Activated T-cell treated with anti-CD3 and anti-CD28 coated beads, Interleukin-2, amount 50 U/mL, for 1 hour (primary cell): ENCODE measurements at regions not wholly inside any gene's neighbourhood (a gene's known extent, or its start where the extent isn't known, plus 50 kb on each side); places are given as distances from the start of the nearest gene placed in this dataset.

ENCODE experiments used
- DNase-seq: peaks from one replicate; pipeline ENCODE4 v3.0.0-alpha.2; 2020

GRCh38 chr14:103207388-103208072, 84.3 kb downstream of the TNFAIP2 start:
- no peak for DNase-seq

GRCh38 chr14:103209054-103209453, 85.8 kb downstream of the TNFAIP2 start:
- DNase-seq, result no peak

GRCh38 chr14:103209506-103209905, 86.2 kb downstream of the TNFAIP2 start:
- no peak for DNase-seq

- DNase-seq, result no peak
These were observed 90.1 kb downstream of the TNFAIP2 start for GRCh38 chr14:103213331-103213730.

GRCh38 chr14:103214461-103214958, 91.2 kb downstream of the TNFAIP2 start:
- DNase-seq, result no peak

GRCh38 chr14:103216399-103216798, 93.1 kb downstream of the TNFAIP2 start:
- no peak for DNase-seq

- no peak for DNase-seq
These were observed 93.6 kb downstream of the TNFAIP2 start for GRCh38 chr14:103216857-103217256.

GRCh38 chr14:103217538-103217937, 94.3 kb downstream of the TNFAIP2 start:
- DNase-seq, result no peak

GRCh38 chr14:103220134-103220981, 97.1 kb downstream of the TNFAIP2 start:
- no peak for DNase-seq

GRCh38 chr14:103220982-103221641, 97.9 kb downstream of the TNFAIP2 start:
- no peak for DNase-seq

- DNase-seq, result no peak
These were observed 98.6 kb downstream of the TNFAIP2 start for GRCh38 chr14:103221781-103222358.

- no peak for DNase-seq
These were observed 100.6 kb downstream of the TNFAIP2 start for GRCh38 chr14:103223818-103224352.

GRCh38 chr14:103225062-103225461, 101.8 kb downstream of the TNFAIP2 start:
- no peak for DNase-seq

GRCh38 chr14:103225476-103225875, 102.2 kb downstream of the TNFAIP2 start:
- DNase-seq, result no peak

GRCh38 chr14:103227094-103227768, 104.0 kb downstream of the TNFAIP2 start:
- no peak for DNase-seq

GRCh38 chr14:103228076-103228806, 105.0 kb downstream of the TNFAIP2 start:
- DNase-seq, result no peak

- no peak for DNase-seq
These were observed 105.2 kb upstream of the EIF5 start for GRCh38 chr14:103228866-103229265.

GRCh38 chr14:103230021-103230420, 104.0 kb upstream of the EIF5 start:
- no peak for DNase-seq

GRCh38 chr14:103230658-103231334, 103.2 kb upstream of the EIF5 start:
- no peak for DNase-seq

GRCh38 chr14:103231376-103232019, 102.5 kb upstream of the EIF5 start:
- no peak for DNase-seq
